OCI-LY1 (cell line): ENCODE measurements at regions not wholly inside any gene's neighbourhood (a gene's known extent, or its start where the extent isn't known, plus 50 kb on each side); places are given as distances from the start of the nearest gene placed in this dataset.

Experiments
- CTCF ChIP-seq: fragments of 200-600 bp; sonication (generic), shearing (Covaris generic); IDR thresholded peaks from 2 replicates; pipeline ENCODE4 v1.5.1; 2017; ENCODE audit warnings: mild to moderate bottlenecking, antibody characterized with exemption, low read length, moderate library complexity, mixed read lengths
- EZH2 ChIP-seq: fragments of 200-600 bp; sonication (generic), shearing (Covaris generic); IDR thresholded peaks from 2 replicates; pipeline ENCODE4 v1.8.0; 2017; ENCODE audit warnings: borderline replicate concordance, mixed run types, mild to moderate bottlenecking, antibody characterized with exemption, low read length, moderate library complexity, mixed read lengths

DNA sequence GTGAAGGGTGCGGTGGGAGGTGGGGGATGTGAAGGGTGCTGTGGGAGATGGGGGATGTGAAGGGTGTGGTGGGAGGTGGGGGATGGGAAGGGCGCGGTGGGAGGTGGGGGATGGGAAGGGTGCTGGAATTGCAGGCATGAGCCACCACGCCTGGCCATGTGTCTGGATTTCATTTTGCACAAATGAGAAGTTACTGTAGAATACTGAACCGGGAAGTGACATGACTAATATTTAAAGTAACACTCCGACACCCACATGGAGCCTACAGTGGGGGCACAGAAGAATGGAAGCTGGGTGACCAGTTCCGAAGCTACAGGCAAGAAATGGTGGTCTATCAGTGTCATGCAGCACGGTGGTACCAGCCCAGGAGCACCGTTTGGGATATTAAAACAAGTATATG is 69.9 kb upstream of the SPTLC1 start:
- TF ChIP-seq CTCF (no peak), EZH2 (no peak)
